CD14-positive monocyte (primary cell): ENCODE measurements at regions not wholly inside any gene's neighbourhood (a gene's known extent, or its start where the extent isn't known, plus 50 kb on each side); places are given as distances from the start of the nearest gene placed in this dataset.

Source experiments
- DNase-seq, 3 donors: peaks; one replicate each; pipeline ENCODE4 v3.0.0-alpha.2; 2011 to 2022
- H2AFZ ChIP-seq: 2 replicates; pipeline ENCODE4 v1.6.0; 2012; ENCODE audit warnings: mild to moderate bottlenecking, low read depth, low read length, inconsistent platforms; ENCODE audit not compliant: insufficient read depth, poor library complexity, severe bottlenecking
- H3K27ac ChIP-seq, 2 donors: 1 replicate in 1 of 2; 2 replicates in 1 of 2; pipeline ENCODE4 v1.5.1; 2012 to 2013; ENCODE audit warnings: low read length in 2 of 2, control low read depth in 1 of 2, inconsistent platforms in 1 of 2, low read depth in 1 of 2, mild to moderate bottlenecking in 1 of 2
- H3K27me3 ChIP-seq, 2 donors: one replicate each; pipeline versions ENCODE4 v1.6.0 to v1.6.1; 2011 to 2013; ENCODE audit warnings: low read length in 2 of 2; ENCODE audit not compliant: control insufficient read depth in 2 of 2, insufficient read depth in 2 of 2
- H3K36me3 ChIP-seq, 2 donors: replicated peaks in 1 of 2; 1 replicate in 1 of 2; 2 replicates in 1 of 2; pipeline versions ENCODE4 v1.5.1 to v1.6.1; 2012 to 2013; ENCODE audit warnings: low read length in 2 of 2, control low read depth in 1 of 2, inconsistent platforms in 1 of 2, mild to moderate bottlenecking in 1 of 2; ENCODE audit not compliant: insufficient read depth in 2 of 2, control insufficient read depth in 1 of 2
- H3K4me1 ChIP-seq, 2 donors: 1 replicate in 1 of 2; 2 replicates in 1 of 2; pipeline versions ENCODE4 v1.5.1 to v1.6.1; 2012 to 2013; ENCODE audit warnings: low read length in 2 of 2, control low read depth in 1 of 2, inconsistent platforms in 1 of 2, mild to moderate bottlenecking in 1 of 2, moderate library complexity in 1 of 2; ENCODE audit not compliant: insufficient read depth in 2 of 2, control insufficient read depth in 1 of 2
- H3K4me2 ChIP-seq: replicated peaks from 2 replicates; pipeline ENCODE3; 2012; ENCODE audit warnings: low read length, moderate library complexity, mild to moderate bottlenecking; ENCODE audit not compliant: poor library complexity, severe bottlenecking; ENCODE audit errors: extremely low read depth
- H3K4me3 ChIP-seq, 3 experiments: fragments of 200-600 bp in 1 of 3; sonication (generic) in 1 of 3; replicated peaks in 1 of 3; 1 replicate in 2 of 3; 2 replicates in 1 of 3; pipeline ENCODE4 v1.5.1; 2011 to 2013; ENCODE audit warnings: low read length in 3 of 3, mild to moderate bottlenecking in 3 of 3, control low read depth in 2 of 3, low read depth in 2 of 3, inconsistent platforms in 1 of 3, moderate library complexity in 1 of 3
- H3K79me2 ChIP-seq: 2 replicates; pipeline ENCODE4 v1.6.0; 2012; ENCODE audit warnings: mild to moderate bottlenecking, control low read depth, inconsistent platforms, low read length, moderate library complexity; ENCODE audit not compliant: insufficient read depth
- H3K9ac ChIP-seq: 2 replicates; pipeline ENCODE4 v1.6.0; 2017; ENCODE audit warnings: low read length, mild to moderate bottlenecking; ENCODE audit not compliant: insufficient read depth, poor library complexity, severe bottlenecking
- H3K9me3 ChIP-seq, 2 donors: replicated peaks in 1 of 2; 1 replicate in 1 of 2; 2 replicates in 1 of 2; pipeline versions ENCODE4 v1.5.1 to v1.6.1; 2012 to 2013; ENCODE audit warnings: low read length in 2 of 2, control low read depth in 1 of 2; ENCODE audit not compliant: control insufficient read depth in 1 of 2, insufficient read depth in 1 of 2
- H4K20me1 ChIP-seq: 2 replicates; pipeline ENCODE4 v1.6.0; 2012; ENCODE audit warnings: mild to moderate bottlenecking, low read length, control low read depth, moderate library complexity; ENCODE audit not compliant: insufficient read depth
- H3K27ac Mint-ChIP-seq, 7 donors: one replicate each; pipeline ENCODE4 v1.8.0; 2020; ENCODE audit warnings: mild to moderate bottlenecking in 7 of 7, mixed read lengths in 7 of 7, moderate library complexity in 6 of 7, inconsistent platforms in 2 of 7
- H3K27me3 Mint-ChIP-seq, 3 donors: one replicate each; pipeline ENCODE4 v1.8.0; 2021 to 2022; ENCODE audit warnings: low read depth in 3 of 3, mild to moderate bottlenecking in 3 of 3, mixed read lengths in 3 of 3, moderate library complexity in 3 of 3, inconsistent platforms in 1 of 3
- H3K36me3 Mint-ChIP-seq, 2 donors: one replicate each; pipeline ENCODE4 v1.8.0; 2020; ENCODE audit warnings: mixed read lengths in 2 of 2, inconsistent platforms in 1 of 2, mild to moderate bottlenecking in 1 of 2
- H3K4me1 Mint-ChIP-seq: one replicate; pipeline ENCODE4 v1.8.0; 2020; ENCODE audit warnings: mild to moderate bottlenecking, mixed read lengths
- H3K4me3 Mint-ChIP-seq, 2 donors: one replicate each; pipeline ENCODE4 v1.8.0; 2020; ENCODE audit warnings: mild to moderate bottlenecking in 2 of 2, mixed read lengths in 2 of 2, moderate library complexity in 1 of 2
- H3K9me3 Mint-ChIP-seq, 7 donors: one replicate each; pipeline ENCODE4 v1.8.0; 2020 to 2022; ENCODE audit warnings: mixed read lengths in 7 of 7, mild to moderate bottlenecking in 6 of 7, moderate library complexity in 6 of 7, inconsistent platforms in 2 of 7
- CTCF ChIP-seq: fragments of 200-600 bp; IDR thresholded peaks from one replicate; pipeline ENCODE4 v1.8.0; 2022; ENCODE audit warnings: antibody characterized with exemption, mild to moderate bottlenecking
- WGBS: methylation state at CpG from one replicate; pipeline ENCODE4 v1.1.5; 2013; ENCODE audit warnings: missing lambda C conversion rate; ENCODE audit not compliant: insufficient coverage; 5-methylcytosine and 5-hydroxymethylcytosine counted together
- intact Hi-C, 2 donors: fragments of 100-400 bp; cut with micrococcal nuclease; formaldehyde crosslinking; loops; one replicate each; pipeline versions ENCODE4 v1.15.0 to v1.15.1; 2023

DNA sequence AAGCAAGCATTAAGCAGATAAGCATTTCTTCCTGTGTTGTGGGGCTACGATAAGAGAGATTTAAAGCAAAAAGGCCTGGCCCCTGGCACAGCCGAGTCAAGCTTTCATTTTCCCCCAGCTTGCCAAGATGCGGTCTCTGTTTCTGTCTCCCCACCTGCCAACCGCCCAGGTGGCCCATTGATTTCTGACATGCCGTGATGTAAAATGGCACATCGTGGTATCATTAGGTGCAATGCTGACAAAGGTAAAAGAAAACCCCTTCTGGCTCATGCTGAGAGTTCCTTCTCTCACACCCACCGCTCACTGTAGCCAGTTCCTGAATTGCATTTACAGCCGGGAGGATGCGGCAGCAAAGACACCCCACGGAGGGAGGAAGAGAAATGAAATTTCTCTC is 62.8 kb downstream of the BOD1L2 start:
- no peaks in the 10 kb centered on the region for H3K79me2 ChIP-seq
- H2AFZ ChIP-seq, result peak overlapping the region; percentile 48
- 8% methylated on average over 2 of the region's 10 CpGs for WGBS
- peak overlapping the region in 1 of 3 experiments; percentile 40 for H3K4me3 ChIP-seq
- peak overlapping the region; percentile 24 to 83 for H3K4me3 Mint-ChIP-seq
- peaks cover 0 to 3% (median 0%) of the 10 kb centered on the region in 7 donors for H3K9me3 Mint-ChIP-seq
- H3K9ac ChIP-seq, result no peak overlapping the region
- no peak for DNase-seq
- intact Hi-C loops, result no loop called here
- H3K4me1 Mint-ChIP-seq, result peaks cover 11% of the 10 kb centered on the region
- no peaks in the 10 kb centered on the region for H4K20me1 ChIP-seq
- TF ChIP-seq CTCF, result no peak
- no peaks in the 10 kb centered on the region for H3K36me3 Mint-ChIP-seq
- no peak overlapping the region for H3K27ac ChIP-seq
- peaks cover 5 to 23% (median 19%) of the 10 kb centered on the region in 3 donors for H3K27me3 Mint-ChIP-seq
- H3K27ac Mint-ChIP-seq, result no peak overlapping the region
- no peaks in the 10 kb centered on the region for H3K36me3 ChIP-seq
- H3K4me2 ChIP-seq, result peak overlapping the region; percentile 27
- H3K4me1 ChIP-seq, result peaks cover 0 to 6% of the 10 kb centered on the region in 2 donors
- H3K27me3 ChIP-seq, result peaks cover 4 to 20% of the 10 kb centered on the region in 2 donors
- no peaks in the 10 kb centered on the region for H3K9me3 ChIP-seq

- Histone ChIP-seq H3K9me3 (no peaks in the 10 kb centered on the region), H3K79me2 (no peaks in the 10 kb centered on the region), H4K20me1 (no peaks in the 10 kb centered on the region), H3K36me3 (no peaks in the 10 kb centered on the region), H3K27ac (no peak overlapping the region), H3K9ac (no peak overlapping the region), H3K27me3 (peaks cover 4 to 20% of the 10 kb centered on the region in 2 donors), H3K4me1 (peaks cover 0 to 6% of the 10 kb centered on the region in 2 donors), H2AFZ (peak overlapping the region; percentile 48), H3K4me2 (peak overlapping the region; percentile 27), H3K4me3 (peak overlapping the region in 1 of 3 experiments; percentile 40)
- intact Hi-C loops, result no loop called here
- Mint-ChIP-seq H3K36me3 (no peaks in the 10 kb centered on the region), H3K9me3 (peaks cover 0 to 3% (median 0%) of the 10 kb centered on the region in 7 donors), H3K27ac (no peak overlapping the region), H3K4me1 (peaks cover 11% of the 10 kb centered on the region), H3K4me3 (peak overlapping the region; percentile 24 to 83), H3K27me3 (peaks cover 5 to 23% (median 19%) of the 10 kb centered on the region in 3 donors)
- 8% methylated on average over 5 of the region's 11 CpGs for WGBS
- TF ChIP-seq CTCF, result no peak
- peak in 1 of 3 donors; percentile 11 for DNase-seq
Measured at GRCh38 chr18:57210107-57210715, 63.3 kb downstream of the BOD1L2 start.
